ENCODE measurements at regions not wholly inside any gene's neighbourhood (a gene's known extent, or its start where the extent isn't known, plus 50 kb on each side); places are given as distances from the start of the nearest gene placed in this dataset.
A peak's percentile ranks its signal among the peaks of the same experiment; 100 is the strongest.

GRCh38 chr14:51314321-51315015 is 74.4 kb downstream of the TMX1 start:
- no peaks in the 10 kb centered on the region for H3K36me3 ChIP-seq (replicated peaks in 1 of 2; ENCODE audit: control insufficient read depth in 1 of 2, insufficient read depth in 2 of 2, low read length in 1 of 2)
- H3K4me3 ChIP-seq (ENCODE audit: low read depth in 2 of 2, low read length in 1 of 2) = no peak overlapping the region
- TF ChIP-seq FOXM1 (IDR thresholded peaks at IDR 0.05; ENCODE audit: low read depth) (no peak), USF1 (IDR thresholded peaks at IDR 0.05; ENCODE audit: borderline replicate concordance, low read depth) (no peak), YY1 (IDR thresholded peaks at IDR 0.05; ENCODE audit: low read depth) (no peak), MXI1 (IDR thresholded peaks at IDR 0.05; ENCODE audit: low read depth, low read length) (no peak), RXRA (IDR thresholded peaks at IDR 0.05; ENCODE audit: borderline replicate concordance, low read depth) (no peak), SMC3 (IDR thresholded peaks at IDR 0.05; ENCODE audit: low read depth, low read length) (no peak), JUND (IDR thresholded peaks at IDR 0.05) (no peak), RCOR1 (IDR thresholded peaks at IDR 0.05; ENCODE audit: low read length) (no peak), RFX5 (IDR thresholded peaks at IDR 0.05; ENCODE audit: low read length) (no peak), MAX (IDR thresholded peaks at IDR 0.05; ENCODE audit: low read depth) (no peak), CHD2 (IDR thresholded peaks at IDR 0.05; ENCODE audit: low read length, partially characterized antibody) (no peak), NFIC (IDR thresholded peaks at IDR 0.05; ENCODE audit: borderline replicate concordance) (no peak), MEF2A (IDR thresholded peaks at IDR 0.05; ENCODE audit: borderline replicate concordance, low read depth) (no peak), SIN3A (IDR thresholded peaks at IDR 0.05; ENCODE audit: borderline replicate concordance, low read depth, low read length) (no peak), IRF3 (IDR thresholded peaks at IDR 0.05; ENCODE audit: low read depth, low read length) (no peak), TCF12 (IDR thresholded peaks at IDR 0.05) (no peak)
- TF ChIP-seq, protein P1, sequence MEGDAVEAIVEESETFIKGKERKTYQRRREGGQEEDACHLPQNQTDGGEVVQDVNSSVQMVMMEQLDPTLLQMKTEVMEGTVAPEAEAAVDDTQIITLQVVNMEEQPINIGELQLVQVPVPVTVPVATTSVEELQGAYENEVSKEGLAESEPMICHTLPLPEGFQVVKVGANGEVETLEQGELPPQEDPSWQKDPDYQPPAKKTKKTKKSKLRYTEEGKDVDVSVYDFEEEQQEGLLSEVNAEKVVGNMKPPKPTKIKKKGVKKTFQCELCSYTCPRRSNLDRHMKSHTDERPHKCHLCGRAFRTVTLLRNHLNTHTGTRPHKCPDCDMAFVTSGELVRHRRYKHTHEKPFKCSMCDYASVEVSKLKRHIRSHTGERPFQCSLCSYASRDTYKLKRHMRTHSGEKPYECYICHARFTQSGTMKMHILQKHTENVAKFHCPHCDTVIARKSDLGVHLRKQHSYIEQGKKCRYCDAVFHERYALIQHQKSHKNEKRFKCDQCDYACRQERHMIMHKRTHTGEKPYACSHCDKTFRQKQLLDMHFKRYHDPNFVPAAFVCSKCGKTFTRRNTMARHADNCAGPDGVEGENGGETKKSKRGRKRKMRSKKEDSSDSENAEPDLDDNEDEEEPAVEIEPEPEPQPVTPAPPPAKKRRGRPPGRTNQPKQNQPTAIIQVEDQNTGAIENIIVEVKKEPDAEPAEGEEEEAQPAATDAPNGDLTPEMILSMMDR (IDR thresholded peaks at IDR 0.05) = no peak
- TF ChIP-seq, protein P2, sequence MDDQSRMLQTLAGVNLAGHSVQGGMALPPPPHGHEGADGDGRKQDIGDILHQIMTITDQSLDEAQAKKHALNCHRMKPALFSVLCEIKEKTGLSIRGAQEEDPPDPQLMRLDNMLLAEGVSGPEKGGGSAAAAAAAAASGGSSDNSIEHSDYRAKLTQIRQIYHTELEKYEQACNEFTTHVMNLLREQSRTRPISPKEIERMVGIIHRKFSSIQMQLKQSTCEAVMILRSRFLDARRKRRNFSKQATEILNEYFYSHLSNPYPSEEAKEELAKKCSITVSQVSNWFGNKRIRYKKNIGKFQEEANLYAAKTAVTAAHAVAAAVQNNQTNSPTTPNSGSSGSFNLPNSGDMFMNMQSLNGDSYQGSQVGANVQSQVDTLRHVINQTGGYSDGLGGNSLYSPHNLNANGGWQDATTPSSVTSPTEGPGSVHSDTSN (IDR thresholded peaks at IDR 0.05) = no peak
- TF ChIP-seq, protein P3, sequence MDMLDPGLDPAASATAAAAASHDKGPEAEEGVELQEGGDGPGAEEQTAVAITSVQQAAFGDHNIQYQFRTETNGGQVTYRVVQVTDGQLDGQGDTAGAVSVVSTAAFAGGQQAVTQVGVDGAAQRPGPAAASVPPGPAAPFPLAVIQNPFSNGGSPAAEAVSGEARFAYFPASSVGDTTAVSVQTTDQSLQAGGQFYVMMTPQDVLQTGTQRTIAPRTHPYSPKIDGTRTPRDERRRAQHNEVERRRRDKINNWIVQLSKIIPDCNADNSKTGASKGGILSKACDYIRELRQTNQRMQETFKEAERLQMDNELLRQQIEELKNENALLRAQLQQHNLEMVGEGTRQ (IDR thresholded peaks at IDR 0.05; ENCODE audit: borderline replicate concordance, low read depth, low read length) = no peak
- no peaks in the 10 kb centered on the region for H4K20me1 ChIP-seq (ENCODE audit: insufficient read depth)
- ChIA-PET POLR2A (no interaction called here), CTCF (interaction anchor here (0.6 to 1.8 kb wide), 2 partner anchors 31 to 40 kb away, joined by 3 to 6 read pairs; no protein-coding TSS in a partner anchor)
- H3F3A ChIP-seq (replicated peaks; ENCODE audit: insufficient read depth) = peaks cover 17% of the 10 kb centered on the region
- H3K9me3 ChIP-seq = no peaks in the 10 kb centered on the region
- no peak overlapping the region for H3K4me2 ChIP-seq
- H3K27ac ChIP-seq (ENCODE audit: low read depth in 2 of 2, low read length in 1 of 2) = peak overlapping the region in 1 of 2 experiments; percentile 74; a peak in 2 of 4 replicates
- no peak overlapping the region for H2AFZ ChIP-seq (ENCODE audit: low read depth)
- DNase-seq = no peak
- no peaks in the 10 kb centered on the region for H3K9me2 ChIP-seq
- no peaks in the 10 kb centered on the region for H3K79me2 ChIP-seq (ENCODE audit: insufficient read depth)
- peaks cover 9 to 10% of the 10 kb centered on the region in 2 experiments; a peak in 3 of 4 replicates for H3K4me1 ChIP-seq (ENCODE audit: control insufficient read depth in 1 of 2, insufficient read depth in 2 of 2, low read depth in 1 of 2, low read length in 1 of 2)
- no peaks in the 10 kb centered on the region for H3K27me3 ChIP-seq (ENCODE audit: insufficient read depth)
- WGBS (ENCODE audit: low lambda C conversion rate) = 91% methylated on average over 4 of the region's 4 CpGs
- no peak overlapping the region for H3K9ac ChIP-seq

All from SK-N-SH (cell line).